ENCODE measurements at regions not wholly inside any gene's neighbourhood (a gene's known extent, or its start where the extent isn't known, plus 50 kb on each side); places are given as distances from the start of the nearest gene placed in this dataset.

DNA sequence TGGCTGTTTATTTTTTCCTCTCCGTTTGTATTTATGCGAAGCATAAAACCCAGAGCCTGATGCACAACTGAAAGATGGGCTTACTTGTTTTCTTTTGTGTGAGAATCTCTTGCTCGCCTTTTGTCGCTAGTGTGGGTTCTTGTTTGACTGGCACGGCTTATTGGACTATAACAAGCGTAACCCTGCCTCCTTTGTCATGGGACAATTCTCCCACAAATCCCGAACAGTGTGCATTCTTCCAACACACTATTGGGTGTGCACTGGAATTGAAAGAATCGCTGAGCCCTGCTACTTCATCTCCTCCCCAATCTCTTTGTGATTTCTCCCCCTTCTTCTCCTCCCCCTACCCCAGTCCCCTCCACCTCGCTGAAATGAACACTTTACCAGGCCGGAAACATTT is 110.8 kb downstream of the ZIC5 start:
- no peak for DNase-seq (ENCODE audit: low spot score)

DNA sequence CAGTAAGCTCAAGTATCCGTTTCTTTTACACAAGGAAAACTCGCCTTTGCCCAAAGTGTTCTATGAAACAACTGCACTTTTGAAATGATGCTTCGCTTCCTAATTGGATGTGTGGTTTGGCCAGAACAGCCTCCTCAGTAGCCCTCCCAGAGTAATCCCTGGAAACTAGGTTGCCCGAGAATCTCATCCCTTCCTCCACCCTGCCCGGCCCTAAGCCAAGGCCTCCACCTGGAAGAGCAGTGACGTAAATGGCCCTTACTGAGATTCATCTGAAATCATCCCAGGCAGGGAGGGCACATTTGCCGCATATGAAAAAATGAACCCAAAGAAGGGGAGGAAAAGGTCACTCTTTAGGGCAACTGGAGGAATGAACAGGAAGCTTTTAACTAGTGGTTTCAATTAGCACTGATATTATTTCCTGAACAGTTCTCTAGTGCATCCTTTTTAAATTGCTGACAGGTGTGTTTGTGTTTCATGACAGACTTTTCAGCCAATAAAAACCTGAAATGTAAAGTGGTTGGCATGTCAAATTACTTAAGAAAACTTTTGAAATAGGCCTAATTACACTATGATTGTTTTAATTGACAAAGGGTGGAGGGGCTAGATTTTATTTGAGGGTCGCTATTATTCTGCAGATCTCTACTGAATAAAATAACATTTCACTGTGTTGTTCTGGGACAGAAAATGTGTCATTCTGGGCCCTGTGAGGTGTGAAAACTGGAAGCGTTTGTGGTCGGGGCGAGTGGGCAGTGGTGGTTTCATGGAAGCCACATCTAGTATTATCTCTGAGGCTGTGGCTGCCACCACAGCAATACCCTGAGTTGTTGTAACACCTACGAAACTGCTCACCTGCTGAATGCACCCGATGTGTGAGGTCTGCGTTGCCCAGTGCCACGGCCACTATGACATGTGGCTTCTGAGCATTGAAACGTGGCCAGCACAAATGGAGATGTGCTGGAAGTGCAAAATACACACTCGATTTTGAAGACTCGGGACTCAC is 112.1 kb downstream of the ZIC5 start:
- no peak for DNase-seq (ENCODE audit: low spot score)

DNA sequence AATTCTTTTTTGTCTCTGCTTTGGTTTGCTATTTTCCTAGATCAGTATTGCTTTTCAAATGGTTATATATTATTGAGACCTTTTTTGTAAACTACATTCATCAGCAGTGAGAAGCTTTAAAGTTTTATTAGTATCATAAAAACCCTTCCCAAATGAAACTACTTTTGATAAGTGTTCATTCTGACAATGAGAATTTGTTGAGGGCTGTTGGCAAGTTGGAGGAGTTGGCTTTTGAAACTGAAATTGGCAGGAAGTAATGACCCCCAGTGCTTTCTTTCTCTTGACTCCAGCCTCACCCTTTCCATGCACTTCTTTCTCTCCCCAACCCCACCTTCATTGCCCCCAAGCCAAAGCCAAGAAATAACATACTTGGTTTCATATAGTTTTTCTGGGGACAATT is 113.8 kb downstream of the ZIC5 start:
- no peak for DNase-seq (ENCODE audit: low spot score)

DNA sequence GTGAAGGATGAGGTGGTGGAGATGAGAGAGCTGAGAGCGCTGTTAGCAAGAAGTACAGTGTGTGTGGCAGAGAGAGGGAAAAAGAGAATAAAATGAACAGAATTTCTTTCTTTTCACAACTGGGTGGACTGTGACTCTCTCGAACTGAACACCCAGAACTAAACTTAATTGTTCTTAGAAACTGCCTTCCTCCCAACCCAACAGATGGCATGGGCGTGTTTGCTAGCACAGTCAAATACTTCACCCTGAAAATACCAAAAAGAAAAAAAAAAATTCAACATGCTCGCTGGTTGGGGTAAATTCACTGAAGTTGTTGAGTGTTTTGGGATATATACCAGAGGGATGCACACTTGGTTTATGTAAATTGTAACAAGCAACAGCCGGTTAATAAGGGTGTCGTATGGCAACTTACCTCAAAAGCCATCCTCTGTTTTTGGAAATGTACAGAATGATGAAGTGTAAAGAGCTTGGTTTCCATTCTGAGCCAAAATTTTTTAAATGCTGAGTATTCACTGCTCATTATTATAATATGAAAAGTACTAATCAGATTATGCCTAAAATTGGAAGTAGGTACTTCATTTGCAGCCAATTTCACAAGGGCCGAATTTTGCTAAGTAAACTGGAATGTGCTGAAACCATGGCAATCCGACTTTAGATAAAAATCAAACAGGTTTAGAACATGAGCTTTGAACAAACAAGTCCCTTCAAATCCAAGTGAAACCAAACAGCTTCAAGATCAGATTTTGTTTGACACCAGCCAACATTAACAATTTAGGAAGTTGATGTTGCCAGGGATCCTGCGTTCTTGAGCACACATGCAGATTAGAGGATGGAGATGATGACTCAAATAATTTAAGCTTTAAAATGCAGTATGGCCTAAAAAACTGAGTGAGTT is 115.8 kb downstream of the ZIC5 start:
- DNase-seq (ENCODE audit: low spot score) = no peak

DNA sequence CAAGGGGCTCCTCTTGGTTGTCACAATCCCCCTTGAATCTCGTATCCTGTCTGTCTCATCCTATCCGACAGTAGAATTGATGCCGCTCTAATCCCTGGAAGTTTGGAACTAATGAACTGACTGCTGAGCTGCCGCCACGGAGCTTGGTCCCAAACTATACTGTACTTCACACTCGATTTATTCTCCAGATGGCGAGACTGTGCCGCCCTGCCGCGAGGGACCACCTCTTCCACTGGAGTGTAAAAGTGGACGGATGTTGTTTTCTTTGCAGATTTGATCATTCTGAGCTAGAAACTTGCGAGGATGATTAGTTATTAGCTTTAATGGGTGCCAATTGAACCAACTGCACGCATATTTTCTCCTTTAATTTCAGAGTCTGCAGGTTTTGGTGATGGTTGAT is 117.2 kb downstream of the ZIC5 start:
- no peak for DNase-seq (ENCODE audit: low spot score)

DNA sequence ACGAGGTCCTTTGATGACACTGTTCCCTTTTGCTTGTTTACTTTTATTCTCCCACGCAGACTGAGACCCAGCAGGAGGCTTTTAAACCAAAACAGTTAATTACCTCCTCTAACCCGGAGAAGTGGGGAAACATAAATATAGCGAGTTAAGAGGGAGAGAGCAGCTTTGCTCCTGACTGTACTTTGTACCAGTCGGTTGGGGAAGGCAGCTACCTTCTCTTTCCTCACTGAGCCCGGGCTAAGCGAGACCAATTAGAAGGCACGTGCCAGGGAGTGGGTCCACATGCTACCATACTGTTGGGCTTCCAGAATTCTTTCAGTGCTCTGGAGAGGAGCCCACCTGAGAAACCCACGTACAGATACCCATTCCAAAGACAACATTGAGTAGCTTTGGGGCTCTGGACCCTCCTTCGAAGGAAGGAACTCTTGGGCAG is 124.2 kb downstream of the ZIC5 start:
- no peak for DNase-seq (ENCODE audit: low spot score)

DNA sequence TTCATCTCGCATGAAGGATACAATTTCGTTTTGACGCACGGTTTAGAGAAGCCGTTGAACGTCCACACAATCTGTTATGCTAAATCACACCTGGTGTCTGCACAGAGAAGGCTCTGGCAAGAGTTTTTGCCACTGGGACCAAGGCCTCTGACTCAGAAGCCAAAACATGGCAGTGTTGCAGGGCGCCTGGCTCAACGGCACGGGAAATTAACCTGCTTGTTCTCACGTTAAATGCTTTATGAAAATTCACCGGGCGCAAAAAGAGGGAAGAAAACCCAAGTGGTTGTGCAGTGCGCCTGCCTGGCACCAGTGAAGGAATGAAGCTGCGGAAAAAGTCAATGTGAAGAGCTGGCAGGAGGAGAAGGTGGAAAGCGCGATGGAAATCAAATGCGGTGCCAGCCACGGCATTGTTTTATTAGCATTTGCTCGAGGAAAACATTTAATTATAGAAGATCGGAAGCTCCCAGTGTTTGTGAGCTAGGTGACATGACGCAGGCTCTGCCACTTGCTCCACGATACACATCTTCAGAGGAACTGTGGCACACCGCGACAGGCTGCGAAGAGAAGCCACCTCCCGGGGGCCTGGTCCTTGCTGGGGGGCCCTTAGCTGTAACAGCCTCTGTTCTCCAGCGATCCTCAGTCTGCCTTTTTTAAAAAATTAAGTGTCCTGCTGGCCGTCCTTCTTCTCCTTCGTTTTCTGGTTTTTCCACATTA is 126.2 kb downstream of the ZIC5 start:
- no peak for DNase-seq (ENCODE audit: low spot score)

DNA sequence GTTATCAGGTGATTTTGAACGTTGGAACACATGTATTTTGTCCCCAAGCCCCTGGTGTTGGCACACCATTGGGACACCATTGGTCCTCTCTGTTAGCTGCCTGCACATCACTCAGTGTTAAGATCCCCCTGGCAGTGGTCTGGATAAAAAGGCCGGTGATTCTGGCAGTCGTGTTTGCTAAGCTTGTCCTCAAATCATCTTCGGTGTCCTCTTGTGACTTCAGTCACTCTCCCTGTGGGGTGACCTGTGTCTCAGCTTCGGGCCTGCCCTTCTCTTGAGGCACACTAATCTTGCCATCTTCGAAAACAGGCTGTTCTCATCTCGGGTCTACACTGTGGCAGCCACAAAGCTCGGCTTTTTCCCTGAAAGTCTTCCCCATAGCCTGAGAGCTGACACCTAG is 127.1 kb downstream of the ZIC5 start:
- no peak for DNase-seq (ENCODE audit: low spot score)

DNA sequence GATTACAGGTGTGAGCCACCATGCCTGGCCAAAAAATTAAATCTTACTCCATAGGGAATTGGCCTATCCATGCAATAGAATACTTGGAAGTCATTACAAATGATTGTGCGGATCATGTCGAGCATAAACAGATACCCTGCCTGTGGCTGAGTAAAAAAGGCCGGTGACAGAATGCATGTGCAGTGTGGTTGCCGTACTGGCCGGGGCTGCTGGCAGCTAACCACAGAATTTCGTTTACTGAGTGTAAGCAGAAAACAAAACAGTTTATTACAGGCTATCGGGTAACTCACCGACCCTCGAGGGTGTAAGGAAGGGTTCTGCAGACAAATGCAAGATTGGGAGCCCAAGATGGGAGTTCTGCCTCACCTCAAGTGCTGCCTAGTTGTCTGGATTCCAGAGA is 127.7 kb downstream of the ZIC5 start:
- no peak for DNase-seq (ENCODE audit: low spot score)

DNA sequence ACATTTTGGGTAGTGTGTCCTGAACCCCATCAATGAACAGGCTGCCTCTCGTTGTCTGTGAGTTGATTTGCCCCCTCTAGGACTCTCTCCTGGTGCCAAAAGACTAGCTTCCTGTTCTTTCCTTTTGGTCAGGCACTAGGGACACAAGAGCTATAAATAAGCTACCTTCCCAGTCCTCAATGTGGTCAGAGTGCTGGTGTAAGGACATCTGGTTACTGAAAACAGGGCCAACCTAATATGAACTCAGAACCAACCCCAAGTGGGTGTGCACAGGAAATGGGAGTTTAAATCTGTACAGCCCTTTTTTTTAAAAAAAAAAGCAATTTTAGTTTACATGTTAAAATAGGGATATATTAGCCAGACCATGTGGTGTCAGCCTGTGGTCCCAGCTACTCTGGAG is 129.2 kb downstream of the ZIC5 start:
- DNase-seq (ENCODE audit: low spot score) = no peak

DNA sequence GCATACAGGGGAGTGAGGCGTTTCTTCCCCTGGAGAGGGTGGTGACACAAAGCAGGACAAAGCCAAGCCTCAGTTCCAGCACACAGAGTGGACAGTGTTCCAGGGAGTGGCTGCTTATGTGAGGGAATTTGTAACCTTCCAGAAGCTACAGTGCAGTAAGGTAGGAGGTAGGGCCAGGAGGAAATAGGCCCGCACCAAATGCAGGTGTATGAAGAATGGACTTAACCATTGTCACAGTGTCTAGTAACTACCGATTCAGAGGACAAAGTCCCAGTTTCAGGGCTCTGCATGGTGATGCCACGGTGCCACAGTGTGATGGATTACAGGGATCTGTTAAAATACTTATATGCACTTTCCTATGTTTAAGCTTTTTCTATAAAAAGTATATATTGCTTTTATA is 135.3 kb downstream of the ZIC5 start:
- no peak for DNase-seq (ENCODE audit: low spot score)

DNA sequence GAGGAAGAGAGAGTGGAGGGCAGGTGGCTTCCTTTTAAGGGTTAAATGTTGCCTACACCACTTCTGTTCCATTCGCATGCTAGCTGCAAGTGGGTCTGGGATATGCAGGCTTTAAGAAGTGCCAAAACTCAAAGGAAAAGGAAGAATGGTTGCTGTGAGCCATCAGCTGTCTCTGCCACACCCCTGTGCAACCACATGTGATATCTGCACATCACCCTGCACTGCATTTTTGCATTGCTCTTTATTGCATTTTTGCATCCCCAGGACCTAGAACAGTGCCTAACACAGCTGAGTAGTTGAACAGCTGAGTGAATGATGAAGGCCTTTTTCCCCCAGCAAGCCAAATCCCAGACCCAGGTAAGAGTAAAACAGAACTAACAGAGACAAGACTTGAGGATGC is 136.1 kb downstream of the ZIC5 start:
- no peak for DNase-seq (ENCODE audit: low spot score)

DNA sequence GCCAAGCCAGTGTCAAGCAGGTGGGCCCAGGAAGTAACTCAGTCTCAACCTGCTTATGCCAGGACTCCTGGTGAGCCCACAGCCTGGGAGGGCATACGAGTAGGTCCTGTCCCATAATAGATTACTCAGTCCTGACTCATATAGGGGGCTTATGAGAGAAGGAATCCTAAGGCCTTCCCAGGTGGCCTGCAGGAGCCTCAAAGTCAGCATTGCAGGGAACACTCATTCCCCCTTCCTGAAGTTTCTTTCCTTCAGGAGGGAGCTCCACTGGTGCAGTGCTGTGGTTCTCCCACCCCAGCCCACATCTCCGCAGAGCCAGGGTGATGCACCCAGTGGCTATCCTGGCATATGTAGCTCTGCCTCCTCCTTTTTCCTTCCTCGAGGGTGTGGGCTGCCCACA is 137.3 kb downstream of the ZIC5 start:
- no peak for DNase-seq (ENCODE audit: low spot score)

DNA sequence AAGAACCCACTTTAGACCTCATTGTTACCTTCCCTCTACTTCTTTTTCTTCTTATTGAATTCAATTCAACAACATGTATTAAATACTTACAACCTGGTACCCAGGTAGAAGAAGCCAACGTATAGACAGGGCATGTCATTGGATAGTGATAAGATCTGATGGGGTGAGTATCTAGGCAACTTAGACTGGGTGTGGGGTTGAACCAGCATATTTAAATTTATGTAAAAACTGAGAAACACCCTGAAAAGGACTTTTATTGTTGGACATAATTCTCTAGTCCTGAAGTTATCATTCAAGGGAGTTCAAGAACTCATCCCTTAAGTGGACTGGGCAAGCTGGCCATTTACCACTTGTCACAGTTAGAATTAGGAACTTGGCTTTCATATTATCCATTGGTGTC is 139.2 kb downstream of the ZIC5 start:
- DNase-seq (ENCODE audit: low spot score) = no peak

DNA sequence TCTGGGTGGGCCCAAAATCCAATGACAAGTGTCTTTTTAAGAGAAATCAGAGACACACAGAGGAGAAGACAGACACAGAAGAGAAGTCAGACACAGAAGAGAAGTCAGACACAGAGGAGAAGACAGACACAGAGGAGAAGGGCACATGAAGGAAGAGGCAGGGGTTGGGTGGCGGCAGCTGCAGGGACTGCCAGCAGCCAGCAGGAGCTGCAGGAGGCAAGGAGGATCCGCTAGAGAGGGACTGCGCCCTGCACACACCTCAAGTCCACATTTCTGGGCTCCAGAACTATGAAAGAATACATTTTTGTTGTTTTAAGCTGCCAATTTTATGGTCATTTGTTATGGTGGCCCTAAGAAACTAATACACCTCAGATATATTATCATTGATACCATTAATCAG is 140.6 kb downstream of the ZIC5 start:
- no peak for DNase-seq (ENCODE audit: low spot score)

DNA sequence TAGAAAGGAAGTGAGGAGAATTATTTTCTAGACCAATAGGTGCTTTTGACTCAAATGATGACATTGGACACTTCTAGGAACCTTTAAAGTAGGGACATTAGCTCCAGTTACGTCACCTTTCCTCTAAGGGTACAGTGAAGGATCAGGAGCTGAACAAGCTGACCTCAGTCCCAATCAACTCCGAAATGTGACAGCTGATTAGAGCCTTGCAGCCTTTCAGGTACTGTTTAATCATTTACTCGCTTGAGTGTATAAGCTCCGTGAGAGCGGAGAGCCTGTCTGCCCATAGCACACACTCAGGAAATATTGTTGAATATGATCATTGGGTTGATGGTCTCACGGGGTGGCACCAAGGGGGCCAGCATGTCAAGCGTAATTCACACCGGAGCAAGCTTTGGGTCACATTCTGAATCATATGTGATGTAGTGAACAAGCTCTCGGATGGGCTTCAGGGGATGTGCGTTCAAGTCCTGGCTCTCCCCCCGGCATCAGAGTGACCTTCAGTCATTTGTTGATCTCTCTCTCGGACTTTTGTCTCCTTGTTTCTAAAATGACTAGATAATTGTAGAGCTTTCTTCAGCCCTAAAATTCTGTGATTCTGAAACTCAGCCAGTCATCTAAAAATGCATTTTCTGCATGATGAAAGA is 141.9 kb downstream of the ZIC5 start:
- DNase-seq (ENCODE audit: low spot score) = no peak

DNA sequence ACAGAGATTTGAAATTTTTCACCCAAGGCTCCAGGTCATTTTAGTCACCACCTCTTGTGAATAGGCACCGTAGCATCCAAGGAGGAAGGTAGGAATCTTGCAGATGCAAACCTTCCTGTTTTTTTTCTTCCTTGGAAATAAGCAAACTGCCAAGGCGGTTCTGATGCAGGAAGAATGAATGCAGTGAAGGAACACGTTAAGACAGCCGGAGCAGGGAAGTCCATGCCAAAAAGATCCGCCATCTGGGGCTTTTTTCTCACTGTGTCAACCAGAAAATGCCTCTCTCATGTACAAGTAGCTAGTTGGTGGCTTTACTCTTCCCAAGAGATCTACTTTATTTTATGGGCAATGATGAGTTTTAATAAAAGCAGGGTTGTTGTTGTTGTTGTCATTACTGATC is 142.4 kb downstream of the ZIC5 start:
- no peak for DNase-seq (ENCODE audit: low spot score)

DNA sequence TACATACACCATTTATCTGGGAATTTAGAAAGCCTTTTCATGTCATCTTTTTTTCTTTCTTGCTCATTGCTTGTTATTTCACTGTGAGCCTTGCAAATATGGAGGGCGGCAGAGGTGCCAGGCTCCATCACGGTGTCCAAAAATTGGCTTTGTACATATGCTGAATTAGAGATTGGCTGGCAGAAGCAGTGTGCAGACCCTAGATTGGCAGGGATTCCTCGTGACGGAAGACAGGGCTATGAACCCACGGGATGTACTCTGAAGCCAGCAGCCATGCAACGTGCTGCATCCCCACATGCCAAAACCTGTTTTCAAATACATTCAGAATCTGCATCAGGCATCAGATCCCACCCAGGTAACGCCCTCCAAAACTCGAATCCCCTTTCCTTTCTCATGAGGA is 142.8 kb downstream of the ZIC5 start:
- no peak for DNase-seq (ENCODE audit: low spot score)

DNA sequence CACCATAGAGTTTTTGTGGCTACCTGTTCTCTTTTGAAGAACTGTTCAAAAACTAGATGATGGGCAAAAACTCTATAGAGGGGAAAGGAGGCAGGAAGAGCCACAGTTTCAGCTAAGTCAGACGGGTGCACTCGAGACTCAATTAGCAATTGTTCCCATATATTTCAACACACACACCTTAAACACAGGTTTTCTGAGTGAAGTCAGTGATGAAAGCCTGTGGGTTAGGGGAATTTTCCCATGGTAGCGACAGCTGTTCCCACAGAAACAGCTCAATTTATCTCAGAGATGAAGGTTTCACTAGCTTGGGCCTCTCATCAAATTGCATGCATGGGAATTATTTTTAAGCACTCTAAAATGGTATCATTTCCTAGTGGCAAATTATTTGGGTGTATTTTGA is 143.4 kb downstream of the ZIC5 start:
- DNase-seq (ENCODE audit: low spot score) = no peak

DNA sequence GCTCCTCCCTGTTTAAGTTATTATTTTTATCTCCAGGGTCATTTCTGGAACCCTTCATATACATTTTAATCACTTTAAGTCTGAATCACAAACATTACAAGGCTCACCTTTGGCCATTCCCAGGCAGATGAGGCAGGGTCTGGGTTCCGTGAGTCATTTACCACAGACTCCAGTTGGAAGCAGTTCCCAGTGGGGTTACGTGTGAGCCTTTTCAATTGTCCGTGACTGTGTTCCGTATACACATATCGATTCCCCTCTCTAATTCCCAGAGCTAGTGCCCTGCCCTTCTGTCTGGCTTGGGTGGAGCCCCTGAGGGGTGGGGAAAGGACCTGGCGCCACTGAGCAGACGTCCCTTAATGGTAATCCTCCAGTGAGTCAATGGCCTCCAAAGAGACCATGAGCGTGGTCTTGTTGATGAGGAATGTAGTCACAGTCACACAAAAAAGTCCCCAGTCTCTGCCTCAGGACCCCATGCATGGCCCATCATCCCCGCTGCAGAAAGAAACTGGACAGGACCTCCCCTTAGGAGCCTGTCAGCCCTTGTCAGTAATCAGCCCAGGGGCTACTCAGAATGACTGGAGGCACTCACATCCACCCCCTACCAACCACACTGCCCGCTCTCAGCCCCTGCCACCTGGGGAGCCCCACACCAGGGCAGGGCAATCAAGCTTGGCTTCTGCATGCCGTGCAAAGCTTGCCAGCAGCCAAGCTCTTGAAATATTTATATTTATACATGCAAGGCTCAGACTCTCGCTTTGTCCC is 144.4 kb downstream of the ZIC5 start:
- DNase-seq (ENCODE audit: low spot score) = no peak

DNA sequence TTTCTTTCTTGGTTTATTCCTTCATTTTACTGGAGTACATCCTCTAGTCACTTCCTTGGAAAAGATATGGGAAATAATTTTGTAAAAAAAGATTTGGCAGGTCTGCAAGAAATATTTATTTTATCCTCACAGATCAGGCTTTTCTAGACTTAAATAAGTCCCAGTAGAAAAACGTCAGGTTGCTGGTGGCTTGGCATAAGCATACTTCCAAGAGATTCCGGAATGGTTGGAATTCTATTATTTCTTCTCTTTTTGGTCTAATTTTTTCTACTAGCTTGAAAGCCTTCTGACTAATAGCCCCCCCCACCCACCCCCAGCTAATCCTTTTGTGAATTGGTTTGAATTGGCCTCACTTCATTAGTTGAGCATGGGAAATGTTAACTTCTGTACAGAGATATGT is 147.6 kb downstream of the ZIC5 start:
- no peak for DNase-seq (ENCODE audit: low spot score)

Data from ureter (tissue), 1 donor.